Stimulated activated CD4-positive, alpha-beta T cell treated with anti-CD3 and anti-CD28 coated beads, TNF-alpha, amount 100 ng/mL, for 4 hours (primary cell): ENCODE measurements at regions not wholly inside any gene's neighbourhood (a gene's known extent, or its start where the extent isn't known, plus 50 kb on each side); places are given as distances from the start of the nearest gene placed in this dataset.
"Not testable (repeated sequence)": the region's sequence is repeated elsewhere in the genome, so short reads cannot be mapped to it uniquely, and the experiment has no call there.

Experiments
- DNase-seq, 3 experiments: peaks; one replicate each; pipeline ENCODE4 v3.0.0-alpha.2; 2020; ENCODE audit warnings: low read depth in 3 of 3

DNA sequence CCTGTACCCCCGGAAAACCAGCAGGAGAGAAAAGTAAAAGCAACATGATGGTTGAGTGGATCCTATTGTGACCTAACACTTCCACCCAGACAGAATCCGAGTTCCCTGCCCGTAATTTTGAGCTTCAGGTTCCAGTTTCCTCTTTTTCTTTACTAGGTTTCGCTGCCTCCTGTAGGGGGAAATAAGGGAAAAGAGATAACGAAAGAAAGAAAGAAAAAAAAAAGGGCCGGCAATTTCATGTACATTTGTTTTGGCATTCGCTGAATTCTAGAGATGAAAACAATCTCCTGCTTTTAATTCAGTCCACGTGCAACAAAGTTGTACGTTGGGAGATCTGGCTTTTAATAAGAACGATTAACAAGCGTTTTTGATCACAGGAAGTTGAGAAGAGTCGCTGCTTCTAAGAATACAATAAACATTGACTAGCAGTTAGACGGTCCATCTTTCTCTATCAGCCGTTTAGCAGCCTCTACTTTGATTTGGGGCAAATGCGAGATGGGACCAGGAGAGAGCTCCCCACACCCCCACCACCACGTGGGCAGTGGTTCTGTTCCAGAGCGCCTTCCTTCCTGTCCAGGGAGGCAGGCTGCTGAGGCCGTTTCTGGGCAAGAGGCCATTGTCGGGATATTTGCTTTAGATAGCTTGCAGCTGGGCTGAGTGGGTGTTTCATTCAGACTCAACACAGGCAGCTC lies 155.9 kb upstream of the RUNX1 start:
- no peak for DNase-seq

GRCh38 chr21:35204125-35204524 lies 155.0 kb upstream of the RUNX1 start:
- DNase-seq = no peak

- no peak for DNase-seq
Observed at GRCh38 chr21:35203093-35203977, 154.2 kb upstream of the RUNX1 start.

- DNase-seq = no peak
Observed at GRCh38 chr21:35202431-35202830, 153.3 kb upstream of the RUNX1 start.

GRCh38 chr21:35201799-35202198 lies 152.7 kb upstream of the RUNX1 start:
- no peak for DNase-seq

- DNase-seq = no peak
Observed at GRCh38 chr21:35201288-35201687, 152.2 kb upstream of the RUNX1 start.

- no peak for DNase-seq
Observed at GRCh38 chr21:35199733-35200015, 150.6 kb upstream of the RUNX1 start.

GRCh38 chr21:35198982-35199732 lies 150.1 kb upstream of the RUNX1 start:
- no peak for DNase-seq

DNA sequence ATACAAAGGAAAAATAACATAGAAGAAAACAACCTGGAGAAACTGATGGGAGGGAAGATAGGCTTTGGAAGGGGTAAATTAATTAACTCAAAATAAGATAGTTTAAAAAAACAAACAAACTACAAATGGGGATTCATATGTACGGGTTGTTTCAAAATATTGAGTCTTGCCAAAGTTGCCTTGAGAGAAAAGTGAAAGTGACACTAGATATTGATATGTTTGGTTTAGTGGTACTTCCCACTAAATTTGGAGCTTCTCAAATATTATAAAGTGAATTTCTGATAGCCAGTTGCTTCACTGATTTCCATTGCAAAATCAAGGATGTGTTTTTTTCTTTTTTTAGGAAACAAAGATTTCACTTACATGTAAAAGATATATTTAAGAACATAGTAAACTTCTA lies 149.5 kb upstream of the RUNX1 start:
- DNase-seq = no peak

- DNase-seq = no peak
Observed at GRCh38 chr21:35197992-35198431, 148.9 kb upstream of the RUNX1 start.

GRCh38 chr21:35197191-35197590 lies 148.1 kb upstream of the RUNX1 start:
- DNase-seq = no peak

- no peak for DNase-seq
Observed at GRCh38 chr21:35196128-35196527, 147.0 kb upstream of the RUNX1 start.

GRCh38 chr21:35195232-35195631 lies 146.1 kb upstream of the RUNX1 start:
- DNase-seq = no peak

- no peak for DNase-seq
Observed at GRCh38 chr21:35191754-35192153, 142.7 kb upstream of the RUNX1 start.

GRCh38 chr21:35191128-35191527 lies 142.0 kb upstream of the RUNX1 start:
- no peak for DNase-seq

GRCh38 chr21:35190201-35190701 lies 141.1 kb upstream of the RUNX1 start:
- no peak for DNase-seq

DNA sequence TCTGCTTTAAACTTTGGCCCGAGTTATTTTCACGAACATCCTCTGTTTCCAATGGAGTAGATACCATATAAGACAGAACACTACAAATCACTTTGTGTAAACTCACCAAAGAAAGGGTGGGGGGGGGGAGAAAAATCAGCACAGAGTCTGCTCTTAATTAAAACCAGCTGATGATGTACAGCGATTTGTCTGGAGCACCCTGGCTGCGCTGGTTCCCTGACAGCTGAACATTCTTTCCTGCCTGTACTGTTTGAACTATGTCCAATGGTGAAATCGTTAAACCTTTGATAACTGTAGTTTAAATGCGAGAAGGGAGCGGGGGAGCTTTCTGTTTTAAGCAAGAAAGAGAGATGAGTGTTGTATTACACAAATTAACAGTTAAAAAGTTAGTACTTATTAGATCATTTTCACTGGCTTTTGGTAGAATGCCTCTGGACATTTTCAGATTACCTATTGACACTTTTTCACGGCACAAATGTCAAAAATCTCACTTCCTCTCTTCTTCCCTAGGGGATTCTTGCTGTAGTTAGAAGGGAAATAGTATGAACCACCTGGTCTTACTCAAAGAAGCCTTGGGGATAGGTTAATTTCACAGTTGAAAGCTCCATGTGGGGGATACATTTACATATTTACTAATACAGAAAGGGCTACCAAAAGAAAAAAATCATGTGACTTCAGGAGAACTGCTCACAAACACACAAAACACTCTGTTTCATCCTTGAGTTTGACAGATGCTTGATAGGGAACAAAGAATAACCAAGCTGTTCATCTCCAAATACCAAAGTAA lies 140.2 kb upstream of the RUNX1 start:
- DNase-seq = no peak

DNA sequence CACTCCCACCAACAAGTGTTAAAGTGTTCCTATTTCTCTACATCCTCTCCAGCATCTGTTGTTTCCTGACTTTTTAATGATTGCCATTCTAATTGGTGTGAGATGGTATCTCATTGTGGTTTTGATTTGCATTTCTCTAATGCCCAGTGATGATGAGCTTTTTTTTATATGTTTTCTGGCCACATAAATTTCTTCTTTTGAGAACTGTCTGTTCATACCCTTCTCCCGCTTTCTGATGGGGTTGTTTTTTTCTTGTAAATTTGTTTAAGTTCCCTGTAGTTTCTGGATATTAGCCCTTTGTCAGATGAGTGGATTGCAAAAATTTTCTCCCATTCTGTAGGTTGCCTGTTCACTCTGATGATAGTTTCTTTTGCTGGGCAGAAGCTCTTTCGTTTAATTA lies 134.3 kb upstream of the RUNX1 start:
- not testable (repeated sequence) for DNase-seq

GRCh38 chr21:35179990-35180540 lies 131.0 kb upstream of the RUNX1 start:
- DNase-seq = no peak

DNA sequence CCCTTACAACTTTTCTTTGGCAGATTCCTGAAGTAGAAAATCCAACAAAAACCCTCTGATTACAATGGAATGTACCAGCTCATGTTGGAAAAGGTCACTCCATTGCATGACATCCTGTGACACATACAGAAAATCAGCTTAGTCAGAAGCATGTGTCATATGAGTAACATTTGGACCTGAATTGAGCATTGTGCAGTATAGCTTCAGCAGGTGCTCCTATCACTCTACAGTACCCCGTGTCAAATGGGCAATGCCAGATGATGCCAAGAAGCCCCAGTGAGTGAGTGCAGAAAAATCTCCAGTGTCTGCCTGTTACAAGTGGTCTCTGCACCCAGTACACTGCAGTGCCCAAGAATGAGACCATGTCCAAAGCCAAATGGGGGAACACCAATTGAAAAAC lies 129.7 kb upstream of the RUNX1 start:
- DNase-seq = no peak

GRCh38 chr21:35178098-35178497 lies 129.0 kb upstream of the RUNX1 start:
- no peak for DNase-seq
